HL-60 (cell line): ENCODE measurements at regions not wholly inside any gene's neighbourhood (a gene's known extent, or its start where the extent isn't known, plus 50 kb on each side); places are given as distances from the start of the nearest gene placed in this dataset.
"Not testable (repeated sequence)": the region's sequence is repeated elsewhere in the genome, so short reads cannot be mapped to it uniquely, and the experiment has no call there.

Experiments used
- GABPA ChIP-seq: IDR thresholded peaks from 2 replicates; pipeline ENCODE4 v1.6.1; 2012; ENCODE audit warnings: low read depth
- POLR2AphosphoS5 ChIP-seq: IDR thresholded peaks from 2 replicates; pipeline ENCODE4 v1.6.1; 2012; ENCODE audit warnings: low read depth
- SPI1 ChIP-seq: IDR thresholded peaks from 2 replicates; pipeline ENCODE4 v1.6.1; 2012; ENCODE audit warnings: low read depth, mild to moderate bottlenecking, borderline replicate concordance
- TF ChIP-seq, protein P1 (sequence below): IDR thresholded peaks from one replicate; pipeline ENCODE4 v1.5.1; 2011; ENCODE audit warnings: low read length, control low read depth, inconsistent platforms; ENCODE audit not compliant: insufficient read depth

DNA sequence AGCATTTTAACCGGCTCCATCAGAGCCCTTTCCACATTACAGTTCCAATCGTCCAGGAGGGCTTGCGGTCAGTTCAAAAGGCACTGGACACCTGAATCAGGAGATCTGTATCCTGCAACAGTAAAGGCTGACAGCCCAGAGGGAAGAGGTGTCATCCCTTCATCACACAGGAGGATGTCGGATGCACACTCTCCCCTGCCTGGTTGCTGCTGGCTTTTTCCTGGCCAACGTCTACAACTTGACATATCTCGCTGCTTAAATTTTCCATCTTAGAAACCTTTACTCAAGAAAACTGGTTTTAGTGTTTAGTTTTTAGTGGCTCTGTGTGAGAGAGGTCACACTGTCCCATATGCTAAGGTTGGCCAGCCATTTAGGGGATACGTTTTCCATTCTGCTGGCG, 78.7 kb upstream of the TNK2 start:
- TF ChIP-seq, protein P1, sequence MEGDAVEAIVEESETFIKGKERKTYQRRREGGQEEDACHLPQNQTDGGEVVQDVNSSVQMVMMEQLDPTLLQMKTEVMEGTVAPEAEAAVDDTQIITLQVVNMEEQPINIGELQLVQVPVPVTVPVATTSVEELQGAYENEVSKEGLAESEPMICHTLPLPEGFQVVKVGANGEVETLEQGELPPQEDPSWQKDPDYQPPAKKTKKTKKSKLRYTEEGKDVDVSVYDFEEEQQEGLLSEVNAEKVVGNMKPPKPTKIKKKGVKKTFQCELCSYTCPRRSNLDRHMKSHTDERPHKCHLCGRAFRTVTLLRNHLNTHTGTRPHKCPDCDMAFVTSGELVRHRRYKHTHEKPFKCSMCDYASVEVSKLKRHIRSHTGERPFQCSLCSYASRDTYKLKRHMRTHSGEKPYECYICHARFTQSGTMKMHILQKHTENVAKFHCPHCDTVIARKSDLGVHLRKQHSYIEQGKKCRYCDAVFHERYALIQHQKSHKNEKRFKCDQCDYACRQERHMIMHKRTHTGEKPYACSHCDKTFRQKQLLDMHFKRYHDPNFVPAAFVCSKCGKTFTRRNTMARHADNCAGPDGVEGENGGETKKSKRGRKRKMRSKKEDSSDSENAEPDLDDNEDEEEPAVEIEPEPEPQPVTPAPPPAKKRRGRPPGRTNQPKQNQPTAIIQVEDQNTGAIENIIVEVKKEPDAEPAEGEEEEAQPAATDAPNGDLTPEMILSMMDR, result not testable (repeated sequence)
- not testable (repeated sequence) for TF ChIP-seq SPI1, POLR2AphosphoS5, GABPA
